Sigmoid colon (tissue), 6 donors: ENCODE measurements at regions not wholly inside any gene's neighbourhood (a gene's known extent, or its start where the extent isn't known, plus 50 kb on each side); places are given as distances from the start of the nearest gene placed in this dataset.

Source experiments
- DNase-seq: peaks from one replicate; pipeline ENCODE4 v3.0.0-alpha.2; 2019
- H3K27ac ChIP-seq, 4 donors: fragments of 200-600 bp; sonication (generic); one replicate each; pipeline ENCODE4 v1.5.1; 2016 to 2019; ENCODE audit warnings: mild to moderate bottlenecking in 1 of 4
- H3K27me3 ChIP-seq, 3 donors: fragments of 200-600 bp; sonication (generic); one replicate each; pipeline ENCODE4 v1.5.1; 2019; ENCODE audit warnings: mild to moderate bottlenecking in 1 of 3
- H3K36me3 ChIP-seq, 4 donors: fragments of 200-600 bp; sonication (generic); one replicate each; pipeline ENCODE4 v1.5.1; 2016 to 2019
- H3K4me1 ChIP-seq, 4 donors: fragments of 200-600 bp; sonication (generic); one replicate each; pipeline ENCODE4 v1.5.1; 2017 to 2019
- H3K4me3 ChIP-seq, 4 donors: fragments of 200-600 bp; sonication (generic); one replicate each; pipeline ENCODE4 v1.5.1; 2017 to 2019; ENCODE audit warnings: mild to moderate bottlenecking in 2 of 4, moderate library complexity in 1 of 4
- H3K9me3 ChIP-seq, 4 donors: fragments of 200-600 bp in 3 of 4; sonication (generic) in 3 of 4; one replicate each; pipeline versions ENCODE4 v1.5.1 to v1.6.1; 2013 to 2019
- EP300 ChIP-seq, 4 donors: sonication (generic); formaldehyde crosslinking; IDR thresholded peaks; one replicate each; pipeline ENCODE4 v1.6.1; 2017; ENCODE audit warnings: antibody characterized with exemption in 4 of 4
- POLR2A ChIP-seq, 2 donors: fragments of 450-650 bp; IDR thresholded peaks; one replicate each; pipeline ENCODE4 v1.6.1; 2016; ENCODE audit warnings: antibody characterized with exemption in 2 of 2, mild to moderate bottlenecking in 2 of 2, moderate library complexity in 2 of 2
- POLR2AphosphoS5 ChIP-seq, 4 donors: sonication (generic); formaldehyde crosslinking; IDR thresholded peaks; one replicate each; pipeline ENCODE4 v1.6.1; 2017; ENCODE audit warnings: antibody characterized with exemption in 4 of 4
- WGBS, 2 donors: extraction: QIAGEN DNeasy Blood & Tissue Kit; methylation state at CpG; one replicate each; pipeline ENCODE4 v1.1.7; 2013; 5-methylcytosine and 5-hydroxymethylcytosine counted together
- intact Hi-C: fragments of 100-400 bp; cut with DNase I; formaldehyde crosslinking; loops from one replicate; pipeline ENCODE4 v1.15.1; 2023
- TF ChIP-seq, protein P1 (sequence below), 4 experiments: fragments of 450-650 bp in 3 of 4; fragments of 200-600 bp in 1 of 4; IDR thresholded peaks; one replicate each; pipeline ENCODE4 v1.5.1; 2016 to 2019; ENCODE audit warnings: antibody characterized with exemption in 4 of 4, mild to moderate bottlenecking in 3 of 4, moderate library complexity in 2 of 4
- donor health status: healthy with polysubstance abuse.
- donor health status: healthy.

DNA sequence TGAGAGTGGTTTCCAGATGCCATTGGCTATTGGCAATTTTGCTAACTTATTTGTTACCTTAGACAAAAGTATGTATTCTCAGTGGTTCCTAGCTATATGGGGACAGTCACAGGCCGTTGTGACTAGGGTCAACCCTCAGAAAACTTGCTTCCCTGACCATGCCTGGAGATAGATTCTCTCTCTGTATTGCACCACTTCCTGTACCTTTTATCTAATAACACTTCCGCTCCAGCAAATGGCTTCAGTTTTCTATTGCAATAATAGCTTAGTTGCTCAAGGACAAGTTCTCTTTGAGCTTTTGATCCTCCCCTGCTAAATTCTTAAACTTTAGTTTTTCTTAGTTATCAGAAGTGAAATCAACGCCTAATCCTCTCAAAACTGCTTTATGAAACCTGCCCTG, 338.0 kb downstream of the RMST start:
- Histone ChIP-seq H3K27me3 (no peaks in the 10 kb centered on the region), H3K36me3 (no peaks in the 10 kb centered on the region), H3K4me1 (no peaks in the 10 kb centered on the region), H3K4me3 (no peak overlapping the region), H3K27ac (no peak overlapping the region), H3K9me3 (no peaks in the 10 kb centered on the region)
- TF ChIP-seq EP300 (IDR thresholded peaks at IDR 0.05) (no peak), POLR2AphosphoS5 (IDR thresholded peaks at IDR 0.05) (no peak), POLR2A (IDR thresholded peaks at IDR 0.05) (no peak)
- TF ChIP-seq, protein P1, sequence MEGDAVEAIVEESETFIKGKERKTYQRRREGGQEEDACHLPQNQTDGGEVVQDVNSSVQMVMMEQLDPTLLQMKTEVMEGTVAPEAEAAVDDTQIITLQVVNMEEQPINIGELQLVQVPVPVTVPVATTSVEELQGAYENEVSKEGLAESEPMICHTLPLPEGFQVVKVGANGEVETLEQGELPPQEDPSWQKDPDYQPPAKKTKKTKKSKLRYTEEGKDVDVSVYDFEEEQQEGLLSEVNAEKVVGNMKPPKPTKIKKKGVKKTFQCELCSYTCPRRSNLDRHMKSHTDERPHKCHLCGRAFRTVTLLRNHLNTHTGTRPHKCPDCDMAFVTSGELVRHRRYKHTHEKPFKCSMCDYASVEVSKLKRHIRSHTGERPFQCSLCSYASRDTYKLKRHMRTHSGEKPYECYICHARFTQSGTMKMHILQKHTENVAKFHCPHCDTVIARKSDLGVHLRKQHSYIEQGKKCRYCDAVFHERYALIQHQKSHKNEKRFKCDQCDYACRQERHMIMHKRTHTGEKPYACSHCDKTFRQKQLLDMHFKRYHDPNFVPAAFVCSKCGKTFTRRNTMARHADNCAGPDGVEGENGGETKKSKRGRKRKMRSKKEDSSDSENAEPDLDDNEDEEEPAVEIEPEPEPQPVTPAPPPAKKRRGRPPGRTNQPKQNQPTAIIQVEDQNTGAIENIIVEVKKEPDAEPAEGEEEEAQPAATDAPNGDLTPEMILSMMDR (IDR thresholded peaks at IDR 0.05) = no peak
- 49 to 75% methylated on average over 3 of the region's 3 CpGs for WGBS, 2 donors
- intact Hi-C loops = no loop called here
- no peak for DNase-seq

DNA sequence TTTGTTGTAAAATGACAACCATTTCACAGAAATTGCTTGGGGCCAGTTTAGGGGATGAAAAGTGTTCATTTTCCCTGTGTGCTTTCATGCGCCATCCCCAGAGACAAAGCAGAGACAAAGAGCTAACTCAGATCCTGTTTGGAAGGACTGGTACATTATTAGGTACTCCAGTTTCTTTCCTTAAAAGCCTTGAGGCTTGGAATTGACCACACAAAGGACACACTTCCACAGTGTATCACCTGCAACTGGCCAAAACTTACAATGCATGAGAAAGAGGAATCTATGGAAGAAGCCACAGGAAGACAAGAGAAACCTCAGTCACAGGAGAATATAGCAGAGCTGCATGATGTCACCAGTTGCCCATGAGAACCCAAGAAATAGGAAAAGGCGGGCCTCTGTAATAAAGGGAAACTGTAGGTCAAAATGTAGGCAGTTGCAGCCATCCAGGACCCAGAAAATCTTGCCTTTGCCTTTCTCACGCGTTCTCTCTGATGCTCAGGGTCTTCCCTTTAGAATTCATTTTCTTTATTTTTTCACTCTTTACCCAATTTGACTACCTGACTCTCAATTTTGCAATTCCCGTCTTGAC, 339.0 kb downstream of the RMST start:
- no peaks in the 10 kb centered on the region for H3K4me1 ChIP-seq
- 77 to 88% methylated on average over 5 of the region's 5 CpGs for WGBS, 2 donors
- intact Hi-C loops = no loop called here
- no peaks in the 10 kb centered on the region for H3K36me3 ChIP-seq
- H3K4me3 ChIP-seq = no peak overlapping the region
- TF ChIP-seq, protein P1 (IDR thresholded peaks at IDR 0.05) = no peak
- TF ChIP-seq POLR2AphosphoS5 (IDR thresholded peaks at IDR 0.05) = no peak
- TF ChIP-seq EP300 (IDR thresholded peaks at IDR 0.05) = no peak
- no peak for TF ChIP-seq POLR2A (IDR thresholded peaks at IDR 0.05)
- H3K9me3 ChIP-seq = no peaks in the 10 kb centered on the region
- no peak overlapping the region for H3K27ac ChIP-seq
- no peak for DNase-seq
- H3K27me3 ChIP-seq = no peaks in the 10 kb centered on the region

DNA sequence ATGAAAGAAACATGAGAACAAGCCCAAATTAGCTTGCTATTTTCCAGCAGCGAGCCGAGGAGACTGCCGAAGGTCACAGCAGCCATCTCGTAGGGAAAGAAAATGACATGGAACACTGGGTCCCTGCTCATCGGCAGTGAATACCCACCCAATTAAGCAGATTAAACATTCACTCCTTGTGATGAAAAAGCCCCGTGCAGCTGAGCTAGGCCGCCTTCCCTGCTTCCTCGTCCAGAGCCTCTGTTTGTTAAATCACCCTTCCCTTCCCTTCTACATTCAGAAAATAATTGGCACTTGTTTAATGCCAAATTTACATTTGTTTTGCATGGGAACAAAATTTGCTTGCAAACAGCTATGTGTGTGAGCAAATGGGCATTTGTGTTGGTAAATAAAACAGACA, 342.5 kb downstream of the RMST start:
- Histone ChIP-seq H3K9me3 (no peaks in the 10 kb centered on the region), H3K4me1 (no peaks in the 10 kb centered on the region), H3K27me3 (no peaks in the 10 kb centered on the region), H3K27ac (no peak overlapping the region), H3K36me3 (no peaks in the 10 kb centered on the region), H3K4me3 (no peak overlapping the region)
- WGBS, 2 donors = 45 to 64% methylated on average over 8 of the region's 8 CpGs
- no peak for DNase-seq
- TF ChIP-seq EP300 (IDR thresholded peaks at IDR 0.05) = no peak
- TF ChIP-seq POLR2AphosphoS5 (IDR thresholded peaks at IDR 0.05) = no peak
- TF ChIP-seq, protein P1 (IDR thresholded peaks at IDR 0.05) = no peak
- no peak for TF ChIP-seq POLR2A (IDR thresholded peaks at IDR 0.05)
- intact Hi-C loops = no loop called here

DNA sequence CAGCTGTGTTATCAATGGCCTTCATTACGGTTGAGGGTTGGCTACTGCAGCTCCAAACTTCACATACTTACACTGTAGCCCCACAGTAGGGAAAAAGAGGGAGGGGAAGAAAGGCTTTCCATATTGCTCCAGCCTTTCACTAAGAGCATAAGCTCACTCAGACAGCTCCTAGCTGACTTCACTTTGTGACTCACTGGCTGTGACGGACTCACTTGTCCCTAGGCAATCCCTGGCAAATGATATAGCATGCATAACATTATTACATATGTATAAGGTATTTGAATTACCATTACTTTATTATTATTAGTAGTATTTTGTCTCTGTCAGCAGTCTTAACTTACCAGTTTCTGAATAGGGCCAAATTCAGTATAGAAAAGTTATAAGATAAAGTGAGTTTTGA, 350.7 kb downstream of the RMST start:
- no peak for TF ChIP-seq EP300 (IDR thresholded peaks at IDR 0.05)
- TF ChIP-seq POLR2AphosphoS5 (IDR thresholded peaks at IDR 0.05) = no peak
- TF ChIP-seq POLR2A (IDR thresholded peaks at IDR 0.05) = no peak
- intact Hi-C loops = no loop called here
- Histone ChIP-seq H3K9me3 (no peaks in the 10 kb centered on the region), H3K27me3 (no peaks in the 10 kb centered on the region), H3K27ac (no peak overlapping the region), H3K36me3 (no peaks in the 10 kb centered on the region), H3K4me3 (no peak overlapping the region), H3K4me1 (no peaks in the 10 kb centered on the region)
- 75 to 77% methylated on average over 2 of the region's 2 CpGs for WGBS, 2 donors
- DNase-seq = no peak

DNA sequence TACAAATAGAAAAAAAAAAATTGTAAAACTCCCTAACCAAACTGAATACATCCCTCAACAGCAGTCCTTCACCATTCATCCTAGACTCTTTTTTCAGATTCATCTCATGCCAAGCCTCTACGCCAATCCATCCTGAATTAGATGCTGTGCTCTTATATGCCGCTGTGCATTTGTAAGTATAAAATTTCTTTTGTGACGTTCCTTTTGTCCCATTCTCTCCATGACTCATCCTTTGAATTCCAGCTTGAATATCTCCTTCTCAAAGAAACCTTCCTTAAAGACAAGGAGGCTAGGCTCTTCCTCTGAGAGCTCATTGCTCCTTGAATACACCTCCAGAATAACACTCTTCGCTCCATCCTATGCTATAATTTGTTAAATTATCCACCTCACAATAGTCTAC, 359.2 kb downstream of the RMST start:
- TF ChIP-seq, protein P1 (IDR thresholded peaks at IDR 0.05) = no peak
- TF ChIP-seq EP300 (IDR thresholded peaks at IDR 0.05) = no peak
- TF ChIP-seq POLR2A (IDR thresholded peaks at IDR 0.05) = no peak
- no peak for TF ChIP-seq POLR2AphosphoS5 (IDR thresholded peaks at IDR 0.05)
- no peak overlapping the region for H3K27ac ChIP-seq
- no peaks in the 10 kb centered on the region for H3K4me1 ChIP-seq
- H3K36me3 ChIP-seq = no peaks in the 10 kb centered on the region
- H3K27me3 ChIP-seq = no peaks in the 10 kb centered on the region
- DNase-seq = no peak
- 86 to 87% methylated on average over 4 of the region's 4 CpGs for WGBS, 2 donors
- H3K9me3 ChIP-seq = no peaks in the 10 kb centered on the region
- intact Hi-C loops = no loop called here
- H3K4me3 ChIP-seq = no peak overlapping the region
